HG03060 (cell line): ENCODE measurements at regions not wholly inside any gene's neighbourhood (a gene's known extent, or its start where the extent isn't known, plus 50 kb on each side); places are given as distances from the start of the nearest gene placed in this dataset.

Experiments used
- ATAC-seq: cut with Tn5 transposase; IDR thresholded peaks from one replicate; pipeline ENCODE4 v1.9.1; 2021; ENCODE audit warnings: low read depth, moderate number of reproducible peaks; ENCODE audit not compliant: unreplicated experiment

GRCh38 chr1:221397141-221397540 lies 344.7 kb downstream of the DUSP10 start:
- ATAC-seq, result no peak

GRCh38 chr1:221397606-221398005 lies 344.3 kb downstream of the DUSP10 start:
- no peak for ATAC-seq

- no peak for ATAC-seq
Observed at GRCh38 chr1:221405146-221405545, 336.7 kb downstream of the DUSP10 start.

- ATAC-seq, result no peak
Observed at GRCh38 chr1:221408117-221408803, 333.6 kb downstream of the DUSP10 start.

GRCh38 chr1:221411283-221411682 lies 330.6 kb downstream of the DUSP10 start:
- ATAC-seq, result no peak

GRCh38 chr1:221414772-221415539 lies 326.9 kb downstream of the DUSP10 start:
- no peak for ATAC-seq

GRCh38 chr1:221415651-221416050 lies 326.2 kb downstream of the DUSP10 start:
- ATAC-seq, result no peak

GRCh38 chr1:221416142-221416541 lies 325.7 kb downstream of the DUSP10 start:
- no peak for ATAC-seq

- no peak for ATAC-seq
Observed at GRCh38 chr1:221416723-221417122, 325.2 kb downstream of the DUSP10 start.

GRCh38 chr1:221418346-221418745 lies 323.5 kb downstream of the DUSP10 start:
- no peak for ATAC-seq

GRCh38 chr1:221419513-221420095 lies 322.3 kb downstream of the DUSP10 start:
- ATAC-seq, result no peak

GRCh38 chr1:221429264-221429663 lies 312.6 kb downstream of the DUSP10 start:
- no peak for ATAC-seq

GRCh38 chr1:221430152-221430960 lies 311.5 kb downstream of the DUSP10 start:
- ATAC-seq, result no peak

GRCh38 chr1:221431068-221431651 lies 310.7 kb downstream of the DUSP10 start:
- no peak for ATAC-seq

GRCh38 chr1:221431961-221432360 lies 309.9 kb downstream of the DUSP10 start:
- ATAC-seq, result no peak

GRCh38 chr1:221435504-221435904 lies 306.4 kb downstream of the DUSP10 start:
- no peak for ATAC-seq

GRCh38 chr1:221437171-221437570 lies 304.7 kb downstream of the DUSP10 start:
- no peak for ATAC-seq

- ATAC-seq, result no peak
Observed at GRCh38 chr1:221437926-221438325, 304.0 kb downstream of the DUSP10 start.

GRCh38 chr1:221439008-221439746 lies 302.7 kb downstream of the DUSP10 start:
- peak; percentile 86 for ATAC-seq
